Mucosa of descending colon (tissue), 3 donors: ENCODE measurements at regions not wholly inside any gene's neighbourhood (a gene's known extent, or its start where the extent isn't known, plus 50 kb on each side); places are given as distances from the start of the nearest gene placed in this dataset.

Experiments
- ATAC-seq: fragments of 200-7000 bp; cut with Tn5 transposase; one replicate; pipeline ENCODE4 v1.9.1; 2020; ENCODE audit warnings: mild to moderate bottlenecking, moderate library complexity
- DNase-seq, 3 donors: peaks; one replicate each; pipeline ENCODE4 v3.0.0-alpha.2; 2020
- H3K36me3 ChIP-seq: fragments of 200-600 bp; one replicate; pipeline ENCODE4 v1.8.0; 2021; ENCODE audit warnings: low read depth, mild to moderate bottlenecking
- H3K4me1 ChIP-seq: fragments of 200-600 bp; one replicate; pipeline ENCODE4 v1.8.0; 2021; ENCODE audit warnings: low read depth, mild to moderate bottlenecking
- H3K4me3 ChIP-seq: fragments of 200-600 bp; one replicate; pipeline ENCODE4 v1.8.0; 2021; ENCODE audit warnings: mild to moderate bottlenecking
- H3K9me3 ChIP-seq: fragments of 200-600 bp; one replicate; pipeline ENCODE4 v1.8.0; 2021; ENCODE audit warnings: mild to moderate bottlenecking
- intact Hi-C, 2 donors: fragments of 100-400 bp; cut with DNase I in 1 of 2; cut with micrococcal nuclease in 1 of 2; formaldehyde crosslinking; loops; one replicate each; pipeline versions ENCODE4 v1.11.0 to v1.11.1; 2022; cut with DNase I, micrococcal nuclease
- TF ChIP-seq, protein P1 (sequence below): fragments of 200-600 bp; IDR thresholded peaks from one replicate; pipeline ENCODE4 v1.8.0; 2022; ENCODE audit warnings: antibody characterized with exemption, mild to moderate bottlenecking
- donor health status: DM: no; HTN: no; CAD: no; lungs with moderate emphysema.
- donor health status: DM: no; HTN: no; CAD: no.
- donor health status: DM: no; HTN: yes; CAD: no.

DNA sequence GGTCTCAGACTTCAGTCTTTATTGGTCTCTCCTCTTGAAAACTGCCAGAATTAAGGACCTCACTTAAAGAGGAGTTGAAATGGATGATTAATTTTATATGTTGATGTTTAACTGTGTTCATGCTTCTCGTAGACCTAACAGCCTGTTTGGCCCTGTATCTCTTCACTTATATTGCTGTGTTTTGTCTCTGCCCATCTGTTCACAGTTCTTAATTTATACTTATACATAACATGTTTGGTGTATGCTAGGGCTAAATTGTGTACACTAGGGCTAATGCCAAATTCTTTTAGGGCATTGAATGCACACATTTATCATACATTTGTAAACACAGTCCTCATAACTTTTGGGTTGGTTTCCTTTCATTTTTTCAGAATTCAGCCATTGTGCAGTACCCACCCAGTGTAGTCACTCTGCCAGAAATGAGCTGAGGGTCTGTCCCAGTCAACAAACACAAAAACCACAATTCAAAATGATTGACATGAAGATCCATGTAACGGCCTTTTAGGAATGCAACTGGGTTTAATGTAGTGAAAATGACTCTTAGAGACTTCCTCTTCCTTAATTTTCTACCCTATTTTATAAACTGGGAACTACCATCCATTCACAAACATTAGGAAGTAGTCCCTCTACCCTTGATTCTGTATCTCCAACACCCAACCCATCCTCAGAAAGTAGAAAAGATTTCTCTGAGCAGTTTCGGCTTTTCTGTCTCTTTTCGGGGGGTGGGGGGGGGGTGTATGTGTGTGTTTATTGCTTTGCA is 668.8 kb upstream of the KLF4 start:
- Histone ChIP-seq H3K4me1 (peaks cover 4% of the 10 kb centered on the region), H3K9me3 (no peaks in the 10 kb centered on the region), H3K4me3 (no peak overlapping the region), H3K36me3 (no peaks in the 10 kb centered on the region)
- intact Hi-C loops, result no loop called here
- DNase-seq, result no peak
- TF ChIP-seq, protein P1, sequence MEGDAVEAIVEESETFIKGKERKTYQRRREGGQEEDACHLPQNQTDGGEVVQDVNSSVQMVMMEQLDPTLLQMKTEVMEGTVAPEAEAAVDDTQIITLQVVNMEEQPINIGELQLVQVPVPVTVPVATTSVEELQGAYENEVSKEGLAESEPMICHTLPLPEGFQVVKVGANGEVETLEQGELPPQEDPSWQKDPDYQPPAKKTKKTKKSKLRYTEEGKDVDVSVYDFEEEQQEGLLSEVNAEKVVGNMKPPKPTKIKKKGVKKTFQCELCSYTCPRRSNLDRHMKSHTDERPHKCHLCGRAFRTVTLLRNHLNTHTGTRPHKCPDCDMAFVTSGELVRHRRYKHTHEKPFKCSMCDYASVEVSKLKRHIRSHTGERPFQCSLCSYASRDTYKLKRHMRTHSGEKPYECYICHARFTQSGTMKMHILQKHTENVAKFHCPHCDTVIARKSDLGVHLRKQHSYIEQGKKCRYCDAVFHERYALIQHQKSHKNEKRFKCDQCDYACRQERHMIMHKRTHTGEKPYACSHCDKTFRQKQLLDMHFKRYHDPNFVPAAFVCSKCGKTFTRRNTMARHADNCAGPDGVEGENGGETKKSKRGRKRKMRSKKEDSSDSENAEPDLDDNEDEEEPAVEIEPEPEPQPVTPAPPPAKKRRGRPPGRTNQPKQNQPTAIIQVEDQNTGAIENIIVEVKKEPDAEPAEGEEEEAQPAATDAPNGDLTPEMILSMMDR, result no peak
- no peak for ATAC-seq

DNA sequence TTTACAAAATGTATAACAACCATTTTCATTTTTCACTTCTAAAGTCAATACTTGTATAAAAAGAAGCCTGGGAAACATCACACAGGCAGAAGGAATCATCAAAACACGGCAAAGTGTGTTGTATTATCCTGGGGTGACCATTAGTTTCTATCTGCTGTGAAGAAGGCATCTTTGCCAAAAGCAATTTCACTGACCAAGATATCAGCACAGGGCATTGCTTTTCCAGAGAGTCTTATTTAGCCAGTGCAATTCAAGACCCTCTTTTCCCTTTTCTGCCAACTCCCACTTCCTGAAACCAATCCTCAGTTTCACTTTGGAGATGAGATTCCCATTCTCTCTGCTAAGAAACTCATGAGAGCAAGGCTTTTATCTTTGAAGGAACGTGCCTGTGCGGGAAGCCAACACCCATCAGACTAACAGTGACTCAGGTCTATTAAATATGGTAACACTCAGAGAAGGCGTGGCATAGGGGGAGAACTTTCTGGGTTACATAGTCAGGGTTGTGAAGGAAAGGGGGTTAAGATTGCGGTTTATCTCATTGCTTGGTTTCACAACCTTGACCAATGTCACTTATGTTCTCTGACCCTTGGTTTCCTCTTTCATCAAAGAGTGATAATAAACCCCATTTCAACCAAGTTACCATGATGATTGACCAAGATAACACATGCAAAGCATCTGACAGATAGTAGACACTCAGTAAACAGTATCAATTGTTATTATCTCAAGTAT is 666.9 kb upstream of the KLF4 start:
- intact Hi-C loops, result no loop called here

DNA sequence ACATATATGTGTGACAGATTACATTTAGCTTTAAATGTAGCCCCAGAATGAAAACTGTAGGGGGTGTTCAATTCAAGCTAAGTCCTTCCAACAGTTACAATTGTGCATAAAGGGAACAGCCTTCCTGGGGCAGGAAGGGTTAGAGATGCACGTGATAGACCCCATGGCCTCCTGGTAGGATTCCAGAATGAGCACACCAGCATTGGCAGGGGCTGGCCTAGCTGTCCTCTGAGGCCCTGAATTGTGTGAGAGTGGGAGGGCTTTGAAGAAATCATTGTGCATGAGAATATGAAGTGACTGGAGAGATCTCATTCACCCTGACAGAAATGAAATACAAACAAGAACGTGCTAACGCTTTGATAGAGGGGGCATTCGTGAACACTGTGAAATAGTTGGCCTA is 663.8 kb upstream of the KLF4 start:
- no peak overlapping the region for H3K4me3 ChIP-seq
- no peaks in the 10 kb centered on the region for H3K9me3 ChIP-seq
- H3K36me3 ChIP-seq, result no peaks in the 10 kb centered on the region
- intact Hi-C loops, result no loop called here
- DNase-seq (no peak), ATAC-seq (no peak)
- TF ChIP-seq, protein P1, result no peak
- H3K4me1 ChIP-seq, result peaks cover 4% of the 10 kb centered on the region

More for the DNA sequence above, 666.9 kb upstream of the KLF4 start:
- TF ChIP-seq, protein P1, result no peak
- Histone ChIP-seq H3K4me3 (no peak overlapping the region), H3K9me3 (no peaks in the 10 kb centered on the region), H3K36me3 (no peaks in the 10 kb centered on the region), H3K4me1 (peaks cover 4% of the 10 kb centered on the region)
- ATAC-seq, result peak; percentile 97
- peak in 1 of 3 donors; percentile 23 for DNase-seq

DNA sequence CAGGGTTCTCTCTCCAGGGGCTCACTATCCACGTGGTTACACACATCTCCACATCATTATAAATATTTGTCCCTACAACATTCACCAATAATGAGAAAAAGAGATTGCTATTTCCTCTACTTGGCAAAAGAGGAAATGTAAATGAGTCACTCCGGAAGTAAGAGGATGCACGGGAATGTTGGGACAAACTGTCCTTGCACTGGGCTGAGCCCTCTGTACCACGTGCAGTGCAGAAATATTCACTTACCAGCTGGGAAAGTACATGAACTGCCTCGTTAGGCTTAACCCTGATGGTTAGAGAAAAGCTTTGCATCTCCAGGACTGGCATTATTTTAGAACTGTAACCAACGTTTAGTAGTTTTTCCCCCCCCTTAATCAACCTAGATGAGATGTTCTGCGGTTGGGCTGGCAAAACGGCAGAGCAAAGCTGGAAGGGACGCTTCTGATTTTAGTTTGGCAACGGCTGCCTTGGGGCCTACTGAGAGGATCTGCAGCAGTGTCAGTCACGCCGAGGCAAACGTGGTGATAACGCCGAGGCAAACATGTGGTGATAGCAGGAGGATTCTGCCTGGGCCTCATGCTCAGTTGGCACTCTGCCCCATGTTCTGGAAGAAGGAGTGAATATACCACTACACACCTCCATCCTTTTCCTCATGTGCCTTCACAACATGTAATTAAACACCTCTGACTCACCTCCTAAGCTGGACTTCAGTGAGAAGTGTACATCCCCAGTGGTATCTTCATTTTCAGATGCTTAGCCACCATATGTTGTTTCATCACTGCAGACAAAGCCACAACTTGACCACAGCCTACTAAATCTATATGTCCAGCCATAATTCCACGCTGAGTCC is 661.4 kb upstream of the KLF4 start:
- DNase-seq (no peak), ATAC-seq (peak; percentile 60)
- intact Hi-C loops, result no loop called here
- no peaks in the 10 kb centered on the region for H3K36me3 ChIP-seq
- TF ChIP-seq, protein P1, result no peak
- no peaks in the 10 kb centered on the region for H3K9me3 ChIP-seq
- no peak overlapping the region for H3K4me3 ChIP-seq
- H3K4me1 ChIP-seq, result peaks cover 4% of the 10 kb centered on the region

DNA sequence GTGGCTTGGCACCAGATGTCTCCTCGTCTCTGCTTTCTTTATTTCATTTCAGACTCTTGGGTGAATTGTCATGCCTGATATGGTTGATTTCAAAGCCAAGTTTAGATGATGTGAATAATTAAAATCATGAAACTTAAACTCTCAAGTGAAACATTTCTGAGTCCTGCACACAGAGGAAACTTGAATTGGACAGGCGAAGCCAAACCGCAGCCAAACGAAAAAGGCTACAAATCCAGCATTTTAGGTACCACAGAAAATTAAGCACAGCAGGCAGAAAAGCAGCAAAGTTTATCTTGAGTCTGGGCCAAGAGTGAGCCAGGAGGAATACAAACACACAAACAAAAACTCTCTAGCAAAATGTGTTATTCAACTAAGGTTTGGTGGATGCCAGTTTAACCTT is 659.8 kb upstream of the KLF4 start:
- no peaks in the 10 kb centered on the region for H3K4me1 ChIP-seq
- DNase-seq (no peak), ATAC-seq (no peak)
- no peaks in the 10 kb centered on the region for H3K36me3 ChIP-seq
- intact Hi-C loops, result no loop called here
- H3K9me3 ChIP-seq, result no peaks in the 10 kb centered on the region
- TF ChIP-seq, protein P1, result no peak
- H3K4me3 ChIP-seq, result no peak overlapping the region
